CD14-positive monocyte (primary cell): ENCODE measurements at regions not wholly inside any gene's neighbourhood (a gene's known extent, or its start where the extent isn't known, plus 50 kb on each side); places are given as distances from the start of the nearest gene placed in this dataset.

Experiments
- DNase-seq, 3 donors: peaks; one replicate each; pipeline ENCODE4 v3.0.0-alpha.2; 2011 to 2022
- H2AFZ ChIP-seq: 2 replicates; pipeline ENCODE4 v1.6.0; 2012; ENCODE audit warnings: mild to moderate bottlenecking, low read depth, low read length, inconsistent platforms; ENCODE audit not compliant: insufficient read depth, poor library complexity, severe bottlenecking
- H3K27ac ChIP-seq, 2 donors: 1 replicate in 1 of 2; 2 replicates in 1 of 2; pipeline ENCODE4 v1.5.1; 2012 to 2013; ENCODE audit warnings: low read length in 2 of 2, control low read depth in 1 of 2, inconsistent platforms in 1 of 2, low read depth in 1 of 2, mild to moderate bottlenecking in 1 of 2
- H3K27me3 ChIP-seq, 2 donors: one replicate each; pipeline versions ENCODE4 v1.6.0 to v1.6.1; 2011 to 2013; ENCODE audit warnings: low read length in 2 of 2; ENCODE audit not compliant: control insufficient read depth in 2 of 2, insufficient read depth in 2 of 2
- H3K36me3 ChIP-seq, 2 donors: replicated peaks in 1 of 2; 1 replicate in 1 of 2; 2 replicates in 1 of 2; pipeline versions ENCODE4 v1.5.1 to v1.6.1; 2012 to 2013; ENCODE audit warnings: low read length in 2 of 2, control low read depth in 1 of 2, inconsistent platforms in 1 of 2, mild to moderate bottlenecking in 1 of 2; ENCODE audit not compliant: insufficient read depth in 2 of 2, control insufficient read depth in 1 of 2
- H3K4me1 ChIP-seq, 2 donors: 1 replicate in 1 of 2; 2 replicates in 1 of 2; pipeline versions ENCODE4 v1.5.1 to v1.6.1; 2012 to 2013; ENCODE audit warnings: low read length in 2 of 2, control low read depth in 1 of 2, inconsistent platforms in 1 of 2, mild to moderate bottlenecking in 1 of 2, moderate library complexity in 1 of 2; ENCODE audit not compliant: insufficient read depth in 2 of 2, control insufficient read depth in 1 of 2
- H3K4me2 ChIP-seq: replicated peaks from 2 replicates; pipeline ENCODE3; 2012; ENCODE audit warnings: low read length, moderate library complexity, mild to moderate bottlenecking; ENCODE audit not compliant: poor library complexity, severe bottlenecking; ENCODE audit errors: extremely low read depth
- H3K4me3 ChIP-seq, 3 experiments: fragments of 200-600 bp in 1 of 3; sonication (generic) in 1 of 3; replicated peaks in 1 of 3; 1 replicate in 2 of 3; 2 replicates in 1 of 3; pipeline ENCODE4 v1.5.1; 2011 to 2013; ENCODE audit warnings: low read length in 3 of 3, mild to moderate bottlenecking in 3 of 3, control low read depth in 2 of 3, low read depth in 2 of 3, inconsistent platforms in 1 of 3, moderate library complexity in 1 of 3
- H3K79me2 ChIP-seq: 2 replicates; pipeline ENCODE4 v1.6.0; 2012; ENCODE audit warnings: mild to moderate bottlenecking, control low read depth, inconsistent platforms, low read length, moderate library complexity; ENCODE audit not compliant: insufficient read depth
- H3K9ac ChIP-seq: 2 replicates; pipeline ENCODE4 v1.6.0; 2017; ENCODE audit warnings: low read length, mild to moderate bottlenecking; ENCODE audit not compliant: insufficient read depth, poor library complexity, severe bottlenecking
- H3K9me3 ChIP-seq, 2 donors: replicated peaks in 1 of 2; 1 replicate in 1 of 2; 2 replicates in 1 of 2; pipeline versions ENCODE4 v1.5.1 to v1.6.1; 2012 to 2013; ENCODE audit warnings: low read length in 2 of 2, control low read depth in 1 of 2; ENCODE audit not compliant: control insufficient read depth in 1 of 2, insufficient read depth in 1 of 2
- H4K20me1 ChIP-seq: 2 replicates; pipeline ENCODE4 v1.6.0; 2012; ENCODE audit warnings: mild to moderate bottlenecking, low read length, control low read depth, moderate library complexity; ENCODE audit not compliant: insufficient read depth
- H3K27ac Mint-ChIP-seq, 7 donors: one replicate each; pipeline ENCODE4 v1.8.0; 2020; ENCODE audit warnings: mild to moderate bottlenecking in 7 of 7, mixed read lengths in 7 of 7, moderate library complexity in 6 of 7, inconsistent platforms in 2 of 7
- H3K27me3 Mint-ChIP-seq, 3 donors: one replicate each; pipeline ENCODE4 v1.8.0; 2021 to 2022; ENCODE audit warnings: low read depth in 3 of 3, mild to moderate bottlenecking in 3 of 3, mixed read lengths in 3 of 3, moderate library complexity in 3 of 3, inconsistent platforms in 1 of 3
- H3K36me3 Mint-ChIP-seq, 2 donors: one replicate each; pipeline ENCODE4 v1.8.0; 2020; ENCODE audit warnings: mixed read lengths in 2 of 2, inconsistent platforms in 1 of 2, mild to moderate bottlenecking in 1 of 2
- H3K4me1 Mint-ChIP-seq: one replicate; pipeline ENCODE4 v1.8.0; 2020; ENCODE audit warnings: mild to moderate bottlenecking, mixed read lengths
- H3K4me3 Mint-ChIP-seq, 2 donors: one replicate each; pipeline ENCODE4 v1.8.0; 2020; ENCODE audit warnings: mild to moderate bottlenecking in 2 of 2, mixed read lengths in 2 of 2, moderate library complexity in 1 of 2
- H3K9me3 Mint-ChIP-seq, 7 donors: one replicate each; pipeline ENCODE4 v1.8.0; 2020 to 2022; ENCODE audit warnings: mixed read lengths in 7 of 7, mild to moderate bottlenecking in 6 of 7, moderate library complexity in 6 of 7, inconsistent platforms in 2 of 7
- CTCF ChIP-seq: fragments of 200-600 bp; IDR thresholded peaks from one replicate; pipeline ENCODE4 v1.8.0; 2022; ENCODE audit warnings: antibody characterized with exemption, mild to moderate bottlenecking
- WGBS: methylation state at CpG from one replicate; pipeline ENCODE4 v1.1.5; 2013; ENCODE audit warnings: missing lambda C conversion rate; ENCODE audit not compliant: insufficient coverage; 5-methylcytosine and 5-hydroxymethylcytosine counted together
- intact Hi-C, 2 donors: fragments of 100-400 bp; cut with micrococcal nuclease; formaldehyde crosslinking; loops; one replicate each; pipeline versions ENCODE4 v1.15.0 to v1.15.1; 2023

- Histone ChIP-seq H4K20me1 (no peaks in the 10 kb centered on the region), H3K36me3 (no peaks in the 10 kb centered on the region), H3K4me1 (no peaks in the 10 kb centered on the region), H3K4me2 (no peak overlapping the region), H3K4me3 (no peak overlapping the region), H2AFZ (no peak overlapping the region), H3K9ac (no peak overlapping the region), H3K9me3 (no peaks in the 10 kb centered on the region), H3K27ac (no peak overlapping the region), H3K79me2 (no peaks in the 10 kb centered on the region), H3K27me3 (no peaks in the 10 kb centered on the region)
- Mint-ChIP-seq H3K27ac (no peak overlapping the region), H3K27me3 (no peaks in the 10 kb centered on the region), H3K36me3 (no peaks in the 10 kb centered on the region), H3K4me3 (no peak overlapping the region), H3K4me1 (no peaks in the 10 kb centered on the region), H3K9me3 (no peaks in the 10 kb centered on the region)
- no peak for DNase-seq
- intact Hi-C loops = no loop called here
- no peak for TF ChIP-seq CTCF
These were observed 457.3 kb downstream of the ETS1 start for GRCh38 chr11:128130052-128130451.

GRCh38 chr11:128125723-128126122 is 461.6 kb downstream of the ETS1 start:
- no peak for TF ChIP-seq CTCF
- H3K27ac ChIP-seq = no peak overlapping the region
- peak overlapping the region; percentile 38 for H2AFZ ChIP-seq
- H3K36me3 ChIP-seq = no peaks in the 10 kb centered on the region
- H3K27ac Mint-ChIP-seq = no peak overlapping the region
- no peak overlapping the region for H3K4me3 ChIP-seq
- no peak overlapping the region for H3K4me3 Mint-ChIP-seq
- H3K36me3 Mint-ChIP-seq = no peaks in the 10 kb centered on the region
- H3K9ac ChIP-seq = no peak overlapping the region
- H3K79me2 ChIP-seq = no peaks in the 10 kb centered on the region
- no peaks in the 10 kb centered on the region for H3K27me3 Mint-ChIP-seq
- H3K4me1 Mint-ChIP-seq = no peaks in the 10 kb centered on the region
- DNase-seq = no peak
- H3K9me3 ChIP-seq = no peaks in the 10 kb centered on the region
- H3K27me3 ChIP-seq = no peaks in the 10 kb centered on the region
- 100% methylated on average over 3 of the region's 3 CpGs for WGBS
- no peaks in the 10 kb centered on the region for H3K4me1 ChIP-seq
- intact Hi-C loops = no loop called here
- no peaks in the 10 kb centered on the region for H4K20me1 ChIP-seq
- H3K4me2 ChIP-seq = no peak overlapping the region
- H3K9me3 Mint-ChIP-seq = peaks cover 0 to 2% (median 0%) of the 10 kb centered on the region in 7 donors
